Urinary bladder (tissue), 3 donors: ENCODE measurements at regions not wholly inside any gene's neighbourhood (a gene's known extent, or its start where the extent isn't known, plus 50 kb on each side); places are given as distances from the start of the nearest gene placed in this dataset.

ENCODE experiments used
- DNase-seq: peaks from one replicate; pipeline ENCODE4 v3.0.0-alpha.2; 2015; ENCODE audit errors: extremely low spot score
- H3K27ac ChIP-seq: one replicate; pipeline ENCODE4 v1.5.1; 2013; ENCODE audit warnings: low read depth, mild to moderate bottlenecking, moderate library complexity
- H3K36me3 ChIP-seq: one replicate; pipeline ENCODE4 v1.6.1; 2013; ENCODE audit warnings: mild to moderate bottlenecking, moderate library complexity; ENCODE audit not compliant: insufficient read depth
- H3K4me1 ChIP-seq: one replicate; pipeline ENCODE4 v1.6.1; 2013; ENCODE audit warnings: mild to moderate bottlenecking, moderate library complexity; ENCODE audit not compliant: insufficient read depth
- H3K4me3 ChIP-seq: one replicate; pipeline ENCODE4 v1.5.1; 2013; ENCODE audit warnings: low read depth, low read length
- WGBS: extraction: QIAGEN DNeasy Blood & Tissue Kit; methylation state at CpG from one replicate; pipeline ENCODE4 v1.1.7; 2013; 5-methylcytosine and 5-hydroxymethylcytosine counted together
- donor health status: healthy with polysubstance abuse.
- donor health status: healthy.

- H3K36me3 ChIP-seq, result no peaks in the 10 kb centered on the region
- H3K4me3 ChIP-seq, result no peak overlapping the region
- no peak for DNase-seq
- H3K27ac ChIP-seq, result no peak overlapping the region
- WGBS, result 65% methylated on average over 18 of the region's 18 CpGs
- no peaks in the 10 kb centered on the region for H3K4me1 ChIP-seq
These were observed 252.3 kb downstream of the C16orf95 start for GRCh38 chr16:87064731-87065445.

- WGBS, result 77% methylated on average over 14 of the region's 14 CpGs
- no peak overlapping the region for H3K4me3 ChIP-seq
- no peak for DNase-seq
- no peaks in the 10 kb centered on the region for H3K4me1 ChIP-seq
- H3K36me3 ChIP-seq, result no peaks in the 10 kb centered on the region
- no peak overlapping the region for H3K27ac ChIP-seq
These were observed 251.6 kb downstream of the C16orf95 start for GRCh38 chr16:87065446-87066132.

- 89% methylated on average over 30 of the region's 30 CpGs for WGBS
These were observed 250.8 kb downstream of the C16orf95 start for GRCh38 chr16:87066133-87067002.

GRCh38 chr16:87067003-87067556 lies 250.1 kb downstream of the C16orf95 start:
- Histone ChIP-seq H3K36me3 (no peaks in the 10 kb centered on the region), H3K4me3 (no peak overlapping the region), H3K4me1 (no peaks in the 10 kb centered on the region), H3K27ac (no peak overlapping the region)
- no peak for DNase-seq
- WGBS, result 86% methylated on average over 24 of the region's 24 CpGs

More at GRCh38 chr16:87066133-87067002, 250.8 kb downstream of the C16orf95 start:
- H3K4me3 ChIP-seq, result no peak overlapping the region
- no peak overlapping the region for H3K27ac ChIP-seq
- no peaks in the 10 kb centered on the region for H3K4me1 ChIP-seq
- no peaks in the 10 kb centered on the region for H3K36me3 ChIP-seq
- DNase-seq, result no peak

GRCh38 chr16:87067836-87068761 lies 249.1 kb downstream of the C16orf95 start:
- no peaks in the 10 kb centered on the region for H3K36me3 ChIP-seq
- H3K4me3 ChIP-seq, result no peak overlapping the region
- H3K27ac ChIP-seq, result no peak overlapping the region
- H3K4me1 ChIP-seq, result no peaks in the 10 kb centered on the region
- DNase-seq, result peak; percentile 29
- 68% methylated on average over 40 of the region's 40 CpGs for WGBS

- H3K4me1 ChIP-seq, result no peaks in the 10 kb centered on the region
- no peak for DNase-seq
- H3K36me3 ChIP-seq, result no peaks in the 10 kb centered on the region
- 93% methylated on average over 20 of the region's 20 CpGs for WGBS
- H3K27ac ChIP-seq, result no peak overlapping the region
- H3K4me3 ChIP-seq, result no peak overlapping the region
These were observed 248.4 kb downstream of the C16orf95 start for GRCh38 chr16:87068762-87069150.

- DNase-seq, result no peak
- Histone ChIP-seq H3K4me1 (no peaks in the 10 kb centered on the region), H3K4me3 (no peak overlapping the region), H3K36me3 (no peaks in the 10 kb centered on the region), H3K27ac (no peak overlapping the region)
- 92% methylated on average over 9 of the region's 9 CpGs for WGBS
These were observed 246.5 kb downstream of the C16orf95 start for GRCh38 chr16:87070657-87071056.

- no peak overlapping the region for H3K27ac ChIP-seq
- H3K4me3 ChIP-seq, result no peak overlapping the region
- no peaks in the 10 kb centered on the region for H3K36me3 ChIP-seq
- DNase-seq, result no peak
- no peaks in the 10 kb centered on the region for H3K4me1 ChIP-seq
- WGBS, result 76% methylated on average over 8 of the region's 8 CpGs
These were observed 245.1 kb downstream of the C16orf95 start for GRCh38 chr16:87072101-87072500.

GRCh38 chr16:87074641-87075318 lies 242.4 kb downstream of the C16orf95 start:
- no peaks in the 10 kb centered on the region for H3K36me3 ChIP-seq
- H3K4me3 ChIP-seq, result no peak overlapping the region
- no peak for DNase-seq
- H3K4me1 ChIP-seq, result no peaks in the 10 kb centered on the region
- no peak overlapping the region for H3K27ac ChIP-seq
- WGBS, result 79% methylated on average over 19 of the region's 19 CpGs

- Histone ChIP-seq H3K27ac (no peak overlapping the region), H3K4me3 (no peak overlapping the region), H3K36me3 (no peaks in the 10 kb centered on the region), H3K4me1 (no peaks in the 10 kb centered on the region)
- 89% methylated on average over 12 of the region's 12 CpGs for WGBS
- no peak for DNase-seq
These were observed 241.8 kb downstream of the C16orf95 start for GRCh38 chr16:87075319-87075860.

- 86% methylated on average over 20 of the region's 20 CpGs for WGBS
- no peak for DNase-seq
- Histone ChIP-seq H3K4me1 (no peaks in the 10 kb centered on the region), H3K27ac (no peak overlapping the region), H3K36me3 (no peaks in the 10 kb centered on the region), H3K4me3 (no peak overlapping the region)
These were observed 240.8 kb downstream of the C16orf95 start for GRCh38 chr16:87076331-87076949.
